ENCODE measurements at regions not wholly inside any gene's neighbourhood (a gene's known extent, or its start where the extent isn't known, plus 50 kb on each side); places are given as distances from the start of the nearest gene placed in this dataset.

DNA sequence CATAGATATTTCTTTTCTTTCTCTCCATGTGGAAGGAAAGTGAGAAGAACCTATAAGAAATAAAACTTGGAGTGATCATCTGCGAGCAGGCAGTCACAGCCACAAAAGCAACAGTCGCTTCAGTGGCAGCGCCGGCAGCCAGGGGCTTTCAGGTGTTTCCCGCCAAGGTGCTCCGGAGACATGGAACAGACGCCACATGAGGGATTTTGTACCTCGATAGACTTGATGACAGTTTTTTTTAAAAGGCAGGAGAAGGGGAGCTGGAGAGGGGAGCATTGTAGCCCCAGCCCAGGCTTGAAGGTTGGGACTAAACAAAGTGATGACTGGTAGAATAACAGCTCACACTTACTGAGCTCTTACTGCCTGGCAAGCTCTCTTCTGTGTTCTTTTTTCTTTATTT lies 471.4 kb upstream of the B3GAT1 start:
- Histone ChIP-seq H3K18ac (ENCODE audit: extremely low read depth, low read length) (no peak overlapping the region), H3K56ac (replicated peaks; ENCODE audit: insufficient read length, low read depth, low read length) (no peak overlapping the region), H3K9me3 (ENCODE audit: insufficient read depth in 2 of 2, low read depth in 1 of 2, low read length in 1 of 2) (no peaks in the 10 kb centered on the region), H3K79me2 (ENCODE audit: control insufficient read depth in 1 of 2, insufficient read depth in 2 of 2, low read length in 2 of 2) (no peaks in the 10 kb centered on the region), H4K91ac (replicated peaks; ENCODE audit: insufficient read length, low read length) (no peak overlapping the region), H3K23ac (ENCODE audit: insufficient read length) (no peak overlapping the region), H3K79me1 (ENCODE audit: low read depth, low read length) (no peaks in the 10 kb centered on the region), H2AK5ac (ENCODE audit: low read depth, low read length) (no peak overlapping the region), H2BK5ac (ENCODE audit: low read depth, low read length) (no peak overlapping the region), H4K8ac (ENCODE audit: extremely low read depth, insufficient read depth, low read length) (no peak overlapping the region), H2AFZ (ENCODE audit: low read length) (no peak overlapping the region), H3K4ac (replicated peaks; ENCODE audit: insufficient read length, low read depth, low read length) (no peak overlapping the region), H3K4me2 (ENCODE audit: insufficient read depth in 1 of 2, low read depth in 2 of 2, low read length in 2 of 2) (no peak overlapping the region), H4K5ac (ENCODE audit: insufficient read length, low read depth, low read length) (no peak overlapping the region), H2BK120ac (replicated peaks; ENCODE audit: low read depth, low read length) (no peak overlapping the region), H2BK20ac (ENCODE audit: low read length) (no peak overlapping the region), H3K4me3 (ENCODE audit: extremely low read depth in 1 of 4, insufficient read depth in 2 of 4, low read depth in 3 of 4, low read length in 4 of 4) (no peak overlapping the region), H3K36me3 (ENCODE audit: control insufficient read depth in 2 of 4, insufficient read depth in 4 of 4, low read length in 3 of 4) (no peaks in the 10 kb centered on the region), H2BK12ac (ENCODE audit: low read depth, low read length) (no peak overlapping the region), H3K27me3 (replicated peaks in 1 of 4; ENCODE audit: control insufficient read depth in 3 of 4, extremely low read depth in 1 of 4, insufficient read depth in 3 of 4, low read length in 3 of 4) (no peaks in the 10 kb centered on the region), H3K27ac (ENCODE audit: low read depth, low read length) (no peak overlapping the region), H3K4me1 (replicated peaks in 1 of 4; ENCODE audit: control insufficient read depth in 3 of 4, insufficient read depth in 4 of 4, low read length in 3 of 4) (no peaks in the 10 kb centered on the region; a peak in 1 of 7 replicates), H4K20me1 (replicated peaks in 1 of 2; ENCODE audit: control insufficient read depth in 1 of 2, insufficient read depth in 2 of 2, low read length in 2 of 2) (no peaks in the 10 kb centered on the region), H3K9ac (replicated peaks in 1 of 4; ENCODE audit: extremely low read depth in 1 of 4, low read depth in 3 of 4, low read length in 3 of 4) (no peak overlapping the region), H2BK15ac (ENCODE audit: low read length) (no peak overlapping the region), H3K14ac (ENCODE audit: insufficient read length) (no peak overlapping the region), H3K23me2 (ENCODE audit: low read depth, low read length) (no peaks in the 10 kb centered on the region)
- POLR2A ChIA-PET (ENCODE audit: partially characterized antibody) = no interaction called here
- FAIRE-seq (no peak), DNase-seq (ENCODE audit: low read depth in 1 of 2, low spot score in 2 of 2) (peak in 1 of 2 experiments; percentile 43)
- CTCF ChIA-PET (ENCODE audit: partially characterized antibody) = interaction anchor here (0.9 to 11.0 kb wide), 4 partner anchors 9 to 48 kb away, joined by 3 to 54 read pairs (median 6); no protein-coding TSS in a partner anchor
- TF ChIP-seq SIRT6 (IDR thresholded peaks at IDR 0.05; ENCODE audit: low read length) = no peak
- TF ChIP-seq, protein P1, sequence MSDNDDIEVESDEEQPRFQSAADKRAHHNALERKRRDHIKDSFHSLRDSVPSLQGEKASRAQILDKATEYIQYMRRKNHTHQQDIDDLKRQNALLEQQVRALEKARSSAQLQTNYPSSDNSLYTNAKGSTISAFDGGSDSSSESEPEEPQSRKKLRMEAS (IDR thresholded peaks at IDR 0.05) = peak; percentile 47
- TF ChIP-seq E2F6 (IDR thresholded peaks at IDR 0.05) = peak; percentile 94
- 71% methylated on average over 8 of the region's 8 CpGs; no CpG with 5 or more reads in 1 of the 2 experiments for WGBS, 2 experiments (ENCODE audit: extremely low coverage in 1 of 2, insufficient coverage in 1 of 2, insufficient read length in 1 of 2, insufficient replicate concordance in 2 of 2, low coverage in 1 of 2, low lambda C conversion rate in 2 of 2, missing lambda C conversion rate in 1 of 2)
